ENCODE measurements at regions not wholly inside any gene's neighbourhood (a gene's known extent, or its start where the extent isn't known, plus 50 kb on each side); places are given as distances from the start of the nearest gene placed in this dataset.

- Mint-ChIP-seq H3K27me3 (ENCODE audit: insufficient read depth, unreplicated experiment) (no peaks in the 10 kb centered on the region), H3K9me3 (ENCODE audit: unreplicated experiment) (peaks cover 8% of the 10 kb centered on the region), H3K4me1 (ENCODE audit: insufficient read depth, unreplicated experiment) (no peaks in the 10 kb centered on the region), H3K4me3 (ENCODE audit: unreplicated experiment) (no peak overlapping the region), H3K27ac (ENCODE audit: low read depth, unreplicated experiment) (no peak overlapping the region), H3K36me3 (ENCODE audit: insufficient read depth, unreplicated experiment) (no peaks in the 10 kb centered on the region)
- ChIA-PET CTCF (interaction anchor here (0.6 to 0.8 kb wide), 2 partner anchors 9 to 149 kb away, joined by 3 to 4 read pairs; no protein-coding TSS in a partner anchor), POLR2A (no interaction called here)
- BruUV-seq (replicated peaks) = no TSS peak
- no peak for DNase-seq (ENCODE audit: unreplicated experiment)
- TF ChIP-seq CTCF (IDR thresholded peaks at IDR 0.05; ENCODE audit: unreplicated experiment) = no peak
- intact Hi-C loops (cut with micrococcal nuclease) = no loop called here
Measured at GRCh38 chr2:6623746-6624145, 242.0 kb downstream of the CMPK2 start.

GRCh38 chr2:6626401-6627012 is 239.2 kb downstream of the CMPK2 start:
- peaks cover 17% of the 10 kb centered on the region for H3K9me3 Mint-ChIP-seq (ENCODE audit: unreplicated experiment)
- ChIA-PET POLR2A (no interaction called here), CTCF (interaction anchor here (0.7 kb wide), 1 partner anchor 421 kb away, joined by 4 read pairs; no protein-coding TSS in a partner anchor)
- DNase-seq (ENCODE audit: unreplicated experiment) = no peak
- no peak overlapping the region for H3K4me3 Mint-ChIP-seq (ENCODE audit: unreplicated experiment)
- no peak for TF ChIP-seq CTCF (IDR thresholded peaks at IDR 0.05; ENCODE audit: unreplicated experiment)
- H3K36me3 Mint-ChIP-seq (ENCODE audit: insufficient read depth, unreplicated experiment) = no peaks in the 10 kb centered on the region
- H3K4me1 Mint-ChIP-seq (ENCODE audit: insufficient read depth, unreplicated experiment) = no peaks in the 10 kb centered on the region
- no peak overlapping the region for H3K27ac Mint-ChIP-seq (ENCODE audit: low read depth, unreplicated experiment)
- H3K27me3 Mint-ChIP-seq (ENCODE audit: insufficient read depth, unreplicated experiment) = no peaks in the 10 kb centered on the region
- intact Hi-C loops (cut with micrococcal nuclease) = no loop called here
- BruUV-seq (replicated peaks) = no TSS peak

- Mint-ChIP-seq H3K36me3 (ENCODE audit: insufficient read depth, unreplicated experiment) (no peaks in the 10 kb centered on the region), H3K27ac (ENCODE audit: low read depth, unreplicated experiment) (no peak overlapping the region), H3K4me3 (ENCODE audit: unreplicated experiment) (no peak overlapping the region), H3K4me1 (ENCODE audit: insufficient read depth, unreplicated experiment) (no peaks in the 10 kb centered on the region), H3K27me3 (ENCODE audit: insufficient read depth, unreplicated experiment) (no peaks in the 10 kb centered on the region), H3K9me3 (ENCODE audit: unreplicated experiment) (peaks cover 17% of the 10 kb centered on the region)
- DNase-seq (ENCODE audit: unreplicated experiment) = no peak
- ChIA-PET POLR2A (no interaction called here), CTCF (no interaction called here)
- intact Hi-C loops (cut with micrococcal nuclease) = no loop called here
- no peak for TF ChIP-seq CTCF (IDR thresholded peaks at IDR 0.05; ENCODE audit: unreplicated experiment)
- BruUV-seq (replicated peaks) = no TSS peak
Measured at GRCh38 chr2:6627316-6627715, 238.4 kb downstream of the CMPK2 start.

- CTCF ChIA-PET = no interaction called here
- no peak for DNase-seq (ENCODE audit: unreplicated experiment)
- intact Hi-C loops (cut with micrococcal nuclease) = no loop called here
- BruUV-seq (replicated peaks) = no TSS peak
- no peak overlapping the region for H3K4me3 Mint-ChIP-seq (ENCODE audit: unreplicated experiment)
- TF ChIP-seq CTCF (IDR thresholded peaks at IDR 0.05; ENCODE audit: unreplicated experiment) = no peak
- no peaks in the 10 kb centered on the region for H3K36me3 Mint-ChIP-seq (ENCODE audit: insufficient read depth, unreplicated experiment)
- H3K27me3 Mint-ChIP-seq (ENCODE audit: insufficient read depth, unreplicated experiment) = no peaks in the 10 kb centered on the region
- H3K4me1 Mint-ChIP-seq (ENCODE audit: insufficient read depth, unreplicated experiment) = no peaks in the 10 kb centered on the region
- POLR2A ChIA-PET = no interaction called here
- H3K27ac Mint-ChIP-seq (ENCODE audit: low read depth, unreplicated experiment) = no peak overlapping the region
- H3K9me3 Mint-ChIP-seq (ENCODE audit: unreplicated experiment) = peaks cover 10% of the 10 kb centered on the region
Measured at GRCh38 chr2:6630209-6630608, 235.5 kb downstream of the CMPK2 start.

Data from MCF 10A (cell line).